T-helper 22 cell (primary cell): ENCODE measurements at regions not wholly inside any gene's neighbourhood (a gene's known extent, or its start where the extent isn't known, plus 50 kb on each side); places are given as distances from the start of the nearest gene placed in this dataset.
"Not testable (repeated sequence)": the region's sequence is repeated elsewhere in the genome, so short reads cannot be mapped to it uniquely, and the experiment has no call there.

Source experiments
- DNase-seq: peaks from one replicate; pipeline ENCODE4 v3.0.0-alpha.2; 2020; ENCODE audit warnings: low read depth

- DNase-seq: no peak
Observed at GRCh38 chr12:97713270-97713669, 250.7 kb downstream of the RMST start.

GRCh38 chr12:97714107-97714563 lies 251.5 kb downstream of the RMST start:
- DNase-seq: no peak

- DNase-seq: no peak
Observed at GRCh38 chr12:97716356-97716755, 253.8 kb downstream of the RMST start.

- DNase-seq: not testable (repeated sequence)
Observed at GRCh38 chr12:97723801-97724200, 261.2 kb downstream of the RMST start.

GRCh38 chr12:97745406-97746101 lies 282.9 kb downstream of the RMST start:
- no peak for DNase-seq

- DNase-seq: no peak
Observed at GRCh38 chr12:97748298-97748697, 285.7 kb downstream of the RMST start.

- no peak for DNase-seq
Observed at GRCh38 chr12:97751704-97752103, 289.1 kb downstream of the RMST start.

GRCh38 chr12:97752129-97752528 lies 289.5 kb downstream of the RMST start:
- DNase-seq: no peak

- DNase-seq: no peak
Observed at GRCh38 chr12:97753332-97753731, 290.7 kb downstream of the RMST start.

GRCh38 chr12:97754306-97754705 lies 291.7 kb downstream of the RMST start:
- DNase-seq: no peak

GRCh38 chr12:97756066-97756666 lies 293.6 kb downstream of the RMST start:
- no peak for DNase-seq

- no peak for DNase-seq
Observed at GRCh38 chr12:97756741-97757140, 294.1 kb downstream of the RMST start.

GRCh38 chr12:97757481-97758193 lies 295.0 kb downstream of the RMST start:
- no peak for DNase-seq

GRCh38 chr12:97758194-97758501 lies 295.5 kb downstream of the RMST start:
- no peak for DNase-seq

- DNase-seq: no peak
Observed at GRCh38 chr12:97758586-97758985, 296.0 kb downstream of the RMST start.

- DNase-seq: no peak
Observed at GRCh38 chr12:97760601-97761000, 298.0 kb downstream of the RMST start.

GRCh38 chr12:97763113-97763512 lies 300.5 kb downstream of the RMST start:
- DNase-seq: no peak

- no peak for DNase-seq
Observed at GRCh38 chr12:97764700-97765099, 302.1 kb downstream of the RMST start.

GRCh38 chr12:97767347-97767746 lies 304.7 kb downstream of the RMST start:
- DNase-seq: no peak

- no peak for DNase-seq
Observed at GRCh38 chr12:97778111-97778510, 315.5 kb downstream of the RMST start.

- DNase-seq: no peak
Observed at GRCh38 chr12:97781342-97781741, 318.7 kb downstream of the RMST start.

GRCh38 chr12:97784904-97785303 lies 322.3 kb downstream of the RMST start:
- DNase-seq: no peak

GRCh38 chr12:97790281-97790680 lies 327.7 kb downstream of the RMST start:
- no peak for DNase-seq
